ENCODE measurements at regions not wholly inside any gene's neighbourhood (a gene's known extent, or its start where the extent isn't known, plus 50 kb on each side); places are given as distances from the start of the nearest gene placed in this dataset.

DNA sequence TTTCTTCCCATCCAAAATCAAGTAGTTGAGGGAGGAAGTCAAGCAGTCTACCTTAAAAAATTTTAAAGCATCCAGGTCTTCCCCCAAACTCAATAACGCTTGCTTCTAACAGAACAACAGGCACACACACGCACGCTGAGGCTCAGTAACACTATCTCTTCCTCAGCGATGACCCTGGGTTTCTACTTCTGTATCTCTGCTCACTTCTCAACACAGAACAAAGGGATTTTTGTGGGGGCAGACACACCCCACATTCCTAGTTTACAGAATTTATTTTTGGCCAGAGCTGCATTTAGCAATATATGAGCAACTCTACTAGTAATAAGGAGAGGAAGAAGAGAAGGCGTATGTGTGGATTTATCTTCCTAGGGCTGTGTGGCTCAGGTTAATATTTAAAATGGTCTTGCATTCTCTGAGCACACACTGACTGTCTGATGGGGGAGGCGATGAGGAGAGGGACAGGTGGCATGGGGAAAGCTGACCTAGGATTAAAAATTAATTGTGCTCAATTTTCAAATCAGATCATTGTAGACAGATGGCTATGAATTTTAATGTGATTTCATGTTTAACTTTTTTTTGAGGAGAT is 71.3 kb upstream of the PPM1B start:
- TF ChIP-seq, protein P1, sequence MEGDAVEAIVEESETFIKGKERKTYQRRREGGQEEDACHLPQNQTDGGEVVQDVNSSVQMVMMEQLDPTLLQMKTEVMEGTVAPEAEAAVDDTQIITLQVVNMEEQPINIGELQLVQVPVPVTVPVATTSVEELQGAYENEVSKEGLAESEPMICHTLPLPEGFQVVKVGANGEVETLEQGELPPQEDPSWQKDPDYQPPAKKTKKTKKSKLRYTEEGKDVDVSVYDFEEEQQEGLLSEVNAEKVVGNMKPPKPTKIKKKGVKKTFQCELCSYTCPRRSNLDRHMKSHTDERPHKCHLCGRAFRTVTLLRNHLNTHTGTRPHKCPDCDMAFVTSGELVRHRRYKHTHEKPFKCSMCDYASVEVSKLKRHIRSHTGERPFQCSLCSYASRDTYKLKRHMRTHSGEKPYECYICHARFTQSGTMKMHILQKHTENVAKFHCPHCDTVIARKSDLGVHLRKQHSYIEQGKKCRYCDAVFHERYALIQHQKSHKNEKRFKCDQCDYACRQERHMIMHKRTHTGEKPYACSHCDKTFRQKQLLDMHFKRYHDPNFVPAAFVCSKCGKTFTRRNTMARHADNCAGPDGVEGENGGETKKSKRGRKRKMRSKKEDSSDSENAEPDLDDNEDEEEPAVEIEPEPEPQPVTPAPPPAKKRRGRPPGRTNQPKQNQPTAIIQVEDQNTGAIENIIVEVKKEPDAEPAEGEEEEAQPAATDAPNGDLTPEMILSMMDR (IDR thresholded peaks at IDR 0.05; ENCODE audit: borderline replicate concordance, extremely low read depth, low read length, poor library complexity, severe bottlenecking) = no peak
- no peak for TF ChIP-seq EZH2 (IDR thresholded peaks at IDR 0.05; ENCODE audit: borderline replicate concordance, low read depth, low read length, severe bottlenecking)

Measured in DND-41 (cell line).